Mesothelial cell of epicardium (in vitro differentiated cells): ENCODE measurements at regions not wholly inside any gene's neighbourhood (a gene's known extent, or its start where the extent isn't known, plus 50 kb on each side); places are given as distances from the start of the nearest gene placed in this dataset.

Experiments used
- DNase-seq, 2 experiments: peaks; one replicate each; pipeline ENCODE4 v3.0.0; 2021; ENCODE audit warnings: low spot score in 2 of 2; ENCODE audit not compliant: unreplicated experiment in 2 of 2
- H3K27ac Mint-ChIP-seq: 2 replicates; pipeline ENCODE4 v1.8.0; 2021; ENCODE audit warnings: mixed read lengths
- H3K27me3 Mint-ChIP-seq: 2 replicates; pipeline ENCODE4 v1.8.0; 2021; ENCODE audit warnings: low read depth, mixed read lengths
- H3K36me3 Mint-ChIP-seq: 2 replicates; pipeline ENCODE4 v1.8.0; 2021; ENCODE audit warnings: mixed read lengths
- H3K4me1 Mint-ChIP-seq: 2 replicates; pipeline ENCODE4 v1.8.0; 2021; ENCODE audit warnings: mixed read lengths
- H3K4me3 Mint-ChIP-seq: 2 replicates; pipeline ENCODE4 v1.8.0; 2021; ENCODE audit warnings: mild to moderate bottlenecking, moderate library complexity, mixed read lengths
- H3K9me3 Mint-ChIP-seq: 2 replicates; pipeline ENCODE4 v1.8.0; 2021; ENCODE audit warnings: mixed read lengths
- TF ChIP-seq, protein P1 (sequence below): fragments of 200-600 bp; sonication (generic); IDR thresholded peaks from one replicate; pipeline ENCODE4 v1.5.0; 2021; ENCODE audit warnings: antibody characterized with exemption; ENCODE audit not compliant: unreplicated experiment

DNA sequence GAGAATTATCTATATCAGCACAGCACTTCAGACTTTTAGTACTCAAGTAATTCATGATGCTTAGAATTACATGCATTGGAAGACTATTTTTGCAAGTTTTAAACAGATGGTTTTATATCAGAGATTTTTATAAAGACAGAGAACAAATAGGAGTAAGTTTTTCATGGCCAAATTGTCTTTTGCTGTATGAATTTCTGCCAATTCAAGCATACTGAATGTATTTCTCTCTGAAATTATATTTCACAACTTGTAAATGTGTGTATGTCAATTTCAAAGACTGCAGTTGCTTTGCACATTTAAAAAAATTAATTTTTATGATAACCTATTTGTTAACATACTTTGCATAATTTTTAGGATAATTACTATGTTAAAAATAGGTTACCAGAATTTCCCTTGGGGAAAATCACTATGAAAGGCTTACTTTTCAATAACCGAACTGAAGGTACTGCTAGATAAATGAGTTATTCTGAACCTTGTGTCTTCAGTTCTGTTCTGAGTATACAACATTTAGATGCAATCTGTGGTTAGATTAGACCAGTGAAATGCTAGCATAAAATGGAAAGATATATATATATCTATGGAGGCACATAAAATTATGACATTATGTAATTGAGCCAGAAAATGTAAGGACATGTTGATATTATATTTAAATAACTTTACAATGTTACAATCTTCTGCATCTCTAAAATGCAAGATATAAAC lies 1344.2 kb upstream of the PABPC4L start:
- Mint-ChIP-seq H3K27ac (no peak overlapping the region), H3K4me1 (peaks cover 3% of the 10 kb centered on the region), H3K4me3 (no peak overlapping the region), H3K27me3 (no peaks in the 10 kb centered on the region), H3K36me3 (no peaks in the 10 kb centered on the region), H3K9me3 (peaks cover 2% of the 10 kb centered on the region)
- TF ChIP-seq, protein P1, sequence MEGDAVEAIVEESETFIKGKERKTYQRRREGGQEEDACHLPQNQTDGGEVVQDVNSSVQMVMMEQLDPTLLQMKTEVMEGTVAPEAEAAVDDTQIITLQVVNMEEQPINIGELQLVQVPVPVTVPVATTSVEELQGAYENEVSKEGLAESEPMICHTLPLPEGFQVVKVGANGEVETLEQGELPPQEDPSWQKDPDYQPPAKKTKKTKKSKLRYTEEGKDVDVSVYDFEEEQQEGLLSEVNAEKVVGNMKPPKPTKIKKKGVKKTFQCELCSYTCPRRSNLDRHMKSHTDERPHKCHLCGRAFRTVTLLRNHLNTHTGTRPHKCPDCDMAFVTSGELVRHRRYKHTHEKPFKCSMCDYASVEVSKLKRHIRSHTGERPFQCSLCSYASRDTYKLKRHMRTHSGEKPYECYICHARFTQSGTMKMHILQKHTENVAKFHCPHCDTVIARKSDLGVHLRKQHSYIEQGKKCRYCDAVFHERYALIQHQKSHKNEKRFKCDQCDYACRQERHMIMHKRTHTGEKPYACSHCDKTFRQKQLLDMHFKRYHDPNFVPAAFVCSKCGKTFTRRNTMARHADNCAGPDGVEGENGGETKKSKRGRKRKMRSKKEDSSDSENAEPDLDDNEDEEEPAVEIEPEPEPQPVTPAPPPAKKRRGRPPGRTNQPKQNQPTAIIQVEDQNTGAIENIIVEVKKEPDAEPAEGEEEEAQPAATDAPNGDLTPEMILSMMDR, result no peak
- DNase-seq, result no peak

DNA sequence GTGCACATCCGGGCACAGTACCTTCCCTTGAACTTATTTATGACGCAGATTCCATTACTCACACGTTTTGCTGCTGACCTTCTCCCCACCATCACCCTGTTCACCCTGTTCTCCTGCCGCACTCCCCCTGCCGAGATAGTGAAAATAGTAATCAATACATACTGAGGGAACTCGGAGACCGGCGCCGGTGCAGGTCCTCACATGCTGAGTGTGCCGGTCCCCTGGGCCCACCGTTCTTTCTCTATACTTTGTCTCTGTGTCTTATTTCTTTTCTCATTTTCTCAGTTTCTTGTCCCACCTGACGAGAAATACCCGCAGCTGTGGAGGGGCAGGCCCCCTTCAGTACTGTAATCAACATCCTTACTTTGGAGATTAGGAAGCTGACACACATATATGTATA lies 1337.1 kb upstream of the PABPC4L start:
- no peak overlapping the region for H3K27ac Mint-ChIP-seq
- H3K36me3 Mint-ChIP-seq, result no peaks in the 10 kb centered on the region
- H3K4me3 Mint-ChIP-seq, result no peak overlapping the region
- no peaks in the 10 kb centered on the region for H3K27me3 Mint-ChIP-seq
- no peak for DNase-seq
- H3K4me1 Mint-ChIP-seq, result no peaks in the 10 kb centered on the region
- peaks cover 10% of the 10 kb centered on the region for H3K9me3 Mint-ChIP-seq
- TF ChIP-seq, protein P1, result no peak

DNA sequence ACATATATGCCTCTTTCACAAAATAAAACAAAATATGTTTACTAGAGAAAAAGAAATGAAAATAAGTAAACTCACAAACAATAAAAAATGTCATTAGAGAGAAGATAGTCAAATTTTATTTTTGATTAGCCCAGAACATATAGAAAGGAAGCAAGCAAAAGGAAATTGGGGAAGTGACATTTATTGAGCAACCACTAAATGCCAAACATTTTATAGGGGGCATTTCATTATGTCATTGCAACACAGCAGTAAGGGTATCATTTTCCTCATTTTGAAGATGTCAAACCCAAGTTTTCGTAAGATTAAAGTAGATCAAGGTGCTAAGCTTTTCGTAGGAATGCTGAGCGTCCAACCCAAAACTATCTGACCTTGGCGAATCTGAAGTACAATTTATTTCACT lies 1331.5 kb upstream of the PABPC4L start:
- no peaks in the 10 kb centered on the region for H3K36me3 Mint-ChIP-seq
- no peak for DNase-seq
- H3K4me3 Mint-ChIP-seq, result no peak overlapping the region
- no peaks in the 10 kb centered on the region for H3K4me1 Mint-ChIP-seq
- H3K9me3 Mint-ChIP-seq, result no peaks in the 10 kb centered on the region
- H3K27me3 Mint-ChIP-seq, result no peaks in the 10 kb centered on the region
- TF ChIP-seq, protein P1, result no peak
- H3K27ac Mint-ChIP-seq, result no peak overlapping the region

DNA sequence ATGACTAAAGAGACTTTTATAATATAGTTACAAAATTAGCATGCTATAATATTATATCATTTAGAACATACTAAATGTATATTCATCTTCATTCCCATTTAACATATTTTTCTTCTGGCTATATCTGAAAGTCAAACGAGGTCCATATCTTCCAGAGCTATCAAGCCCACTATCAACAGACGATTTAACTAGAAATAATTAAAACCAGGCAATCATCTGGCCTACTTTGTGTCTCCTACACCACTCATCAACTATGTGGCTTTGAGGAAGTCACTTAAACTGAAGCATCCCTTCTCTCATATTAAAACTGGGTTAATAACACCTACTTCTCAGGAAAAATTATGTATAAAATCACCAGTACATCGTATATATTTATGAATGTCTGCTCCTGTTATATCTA lies 1330.5 kb upstream of the PABPC4L start:
- no peak for DNase-seq
- no peaks in the 10 kb centered on the region for H3K9me3 Mint-ChIP-seq
- no peak overlapping the region for H3K27ac Mint-ChIP-seq
- no peaks in the 10 kb centered on the region for H3K27me3 Mint-ChIP-seq
- no peaks in the 10 kb centered on the region for H3K4me1 Mint-ChIP-seq
- TF ChIP-seq, protein P1, result no peak
- H3K4me3 Mint-ChIP-seq, result no peak overlapping the region
- no peaks in the 10 kb centered on the region for H3K36me3 Mint-ChIP-seq

DNA sequence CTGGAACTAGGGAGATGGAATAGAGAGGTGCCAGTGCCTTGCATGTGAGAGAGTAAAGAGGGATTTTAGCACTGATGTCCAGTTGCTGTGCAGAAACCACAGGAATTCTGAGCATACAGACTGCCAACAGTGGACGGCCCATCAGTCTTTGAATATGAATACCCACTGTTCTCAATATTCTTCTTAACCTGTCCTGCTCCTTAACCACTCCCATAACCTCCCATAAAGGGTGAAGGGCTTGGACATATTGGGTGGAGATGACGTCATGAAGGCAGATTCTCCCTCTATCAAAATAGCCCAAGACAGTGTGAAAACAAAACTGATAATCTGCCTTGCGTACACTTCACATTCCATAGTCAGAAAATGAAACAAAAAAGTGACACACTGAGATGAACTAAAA lies 1313.7 kb upstream of the PABPC4L start:
- TF ChIP-seq, protein P1, result no peak
- Mint-ChIP-seq H3K4me3 (no peak overlapping the region), H3K27ac (no peak overlapping the region), H3K9me3 (no peaks in the 10 kb centered on the region), H3K4me1 (no peaks in the 10 kb centered on the region), H3K27me3 (no peaks in the 10 kb centered on the region), H3K36me3 (no peaks in the 10 kb centered on the region)
- no peak for DNase-seq

DNA sequence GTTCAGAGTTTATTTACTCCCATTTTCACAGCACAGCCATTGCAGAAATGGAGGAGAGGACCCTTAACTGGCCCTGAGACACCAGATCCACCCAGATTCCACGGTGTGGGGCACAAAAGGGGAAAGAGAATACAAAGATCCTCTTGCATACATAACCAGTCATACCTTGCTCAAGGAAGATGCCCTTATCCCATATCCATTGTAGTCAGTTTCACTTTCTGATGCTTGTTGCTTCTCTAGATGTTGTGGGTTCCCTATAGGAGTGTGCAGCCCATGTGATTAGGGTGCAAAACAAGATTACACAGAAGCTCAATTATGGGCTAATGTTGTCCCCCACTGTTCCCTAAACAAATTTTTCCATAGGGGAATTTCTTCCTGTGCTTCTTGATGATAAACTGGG lies 1309.0 kb upstream of the PABPC4L start:
- TF ChIP-seq, protein P1, result no peak
- H3K36me3 Mint-ChIP-seq, result no peaks in the 10 kb centered on the region
- no peak for DNase-seq
- H3K4me3 Mint-ChIP-seq, result no peak overlapping the region
- H3K27me3 Mint-ChIP-seq, result no peaks in the 10 kb centered on the region
- H3K27ac Mint-ChIP-seq, result no peak overlapping the region
- H3K9me3 Mint-ChIP-seq, result peaks cover 4% of the 10 kb centered on the region
- H3K4me1 Mint-ChIP-seq, result no peaks in the 10 kb centered on the region
